ENCODE measurements at regions not wholly inside any gene's neighbourhood (a gene's known extent, or its start where the extent isn't known, plus 50 kb on each side); places are given as distances from the start of the nearest gene placed in this dataset.

DNA sequence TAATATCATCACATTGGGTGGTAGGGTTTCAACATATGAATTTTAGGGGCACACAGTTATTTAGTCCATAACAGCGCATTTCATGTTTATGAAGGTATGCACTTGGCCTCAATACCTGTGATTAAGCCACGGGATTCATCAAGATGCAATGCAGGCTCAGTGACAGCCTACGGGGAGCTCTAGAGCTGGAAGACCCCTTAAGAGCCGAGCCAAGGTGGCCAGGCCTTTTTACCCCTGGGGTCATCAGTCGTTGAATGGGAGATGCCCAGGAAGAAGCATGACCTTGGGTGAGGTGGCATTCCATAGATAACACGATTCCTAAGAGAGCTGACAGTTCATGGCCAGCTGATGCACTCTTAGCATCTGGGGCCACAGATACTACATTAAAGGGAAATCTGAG lies 380.0 kb downstream of the ZNF536 start:
- TF ChIP-seq ISL1 (CRISPR knock-in tag; IDR thresholded peaks at IDR 0.05): no peak
- no peak for TF ChIP-seq CSDC2 (CRISPR knock-in tag; IDR thresholded peaks at IDR 0.05)
- no peak for TF ChIP-seq ZFP3 (CRISPR knock-in tag; IDR thresholded peaks at IDR 0.05)
- TF ChIP-seq ZFP30 (CRISPR knock-in tag; IDR thresholded peaks at IDR 0.05): no peak
- TF ChIP-seq TOX (CRISPR knock-in tag; IDR thresholded peaks at IDR 0.05; ENCODE audit: borderline replicate concordance): no peak
- no peak for TF ChIP-seq PPARA (CRISPR knock-in tag; IDR thresholded peaks at IDR 0.05; ENCODE audit: borderline replicate concordance)
- no peak for TF ChIP-seq RARB (CRISPR knock-in tag; IDR thresholded peaks at IDR 0.05)
- TF ChIP-seq ARNTL (CRISPR knock-in tag; IDR thresholded peaks at IDR 0.05; ENCODE audit: borderline replicate concordance, low read depth): no peak
- TF ChIP-seq CREB5 (CRISPR knock-in tag; IDR thresholded peaks at IDR 0.05; ENCODE audit: low read depth): no peak
- no peak for TF ChIP-seq ZNF565 (CRISPR knock-in tag; conservative IDR thresholded peaks at IDR 0.05; ENCODE audit: low read depth)
- no peak for TF ChIP-seq PATZ1 (CRISPR knock-in tag; IDR thresholded peaks at IDR 0.05; ENCODE audit: borderline replicate concordance)
- TF ChIP-seq GLIS3 (CRISPR knock-in tag; IDR thresholded peaks at IDR 0.05): no peak
- TF ChIP-seq ESRRG (CRISPR knock-in tag; IDR thresholded peaks at IDR 0.05): no peak
- no peak for TF ChIP-seq POU6F1 (CRISPR knock-in tag; IDR thresholded peaks at IDR 0.05; ENCODE audit: borderline replicate concordance, low read depth)

Measured in SK-N-SH treated with all-trans-retinoic acid at 6 μM for 48 hours (cell line).